ENCODE measurements at regions not wholly inside any gene's neighbourhood (a gene's known extent, or its start where the extent isn't known, plus 50 kb on each side); places are given as distances from the start of the nearest gene placed in this dataset.

- no peak overlapping the region for H3K4me3 ChIP-seq
- H3K36me3 ChIP-seq: no peaks in the 10 kb centered on the region
- H3K9me3 ChIP-seq: no peaks in the 10 kb centered on the region
- H3K27me3 ChIP-seq: no peaks in the 10 kb centered on the region
- DNase-seq (no peak), ATAC-seq (no peak)
- H3K4me1 ChIP-seq: no peaks in the 10 kb centered on the region
- H3K27ac ChIP-seq: no peak overlapping the region
- TF ChIP-seq CTCF (IDR thresholded peaks at IDR 0.05): no peak
- intact Hi-C loops (cut with DNase I): no loop called here
These were observed 340.5 kb upstream of the OBI1 start for GRCh38 chr13:78999494-78999893.

DNA sequence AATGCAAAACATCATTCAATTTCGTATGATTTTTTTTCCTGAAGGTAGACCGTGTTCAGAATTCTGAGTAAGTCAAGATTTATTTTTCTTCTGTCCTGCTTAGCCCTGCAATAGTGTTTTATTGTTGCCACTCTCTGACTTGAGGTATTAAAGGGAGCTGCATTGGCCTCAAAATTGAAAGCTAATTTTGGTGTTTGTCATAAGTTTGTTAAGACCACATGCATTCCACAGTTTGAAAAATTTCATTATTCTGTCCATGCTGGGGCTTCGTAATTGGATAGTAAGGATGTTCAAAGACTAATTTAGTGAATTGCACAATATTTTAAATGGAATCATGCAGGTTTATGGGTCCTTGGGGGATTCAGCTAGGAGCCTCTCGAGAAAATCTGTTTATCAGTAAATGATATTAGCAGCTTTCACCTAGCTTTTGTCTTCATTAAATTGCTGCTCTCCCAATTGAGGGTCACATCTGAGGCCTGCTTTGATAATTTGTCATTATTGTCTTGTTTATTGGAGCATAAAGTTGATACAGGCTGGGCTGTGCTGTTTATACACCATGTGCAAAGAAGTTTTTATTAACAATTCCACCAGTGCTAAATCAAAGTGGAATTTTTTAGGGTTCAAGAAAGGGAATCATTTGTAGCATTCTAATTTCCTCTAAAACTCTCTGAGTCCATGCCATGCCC, 339.8 kb upstream of the OBI1 start:
- no peak for TF ChIP-seq CTCF (IDR thresholded peaks at IDR 0.05)
- Histone ChIP-seq H3K4me3 (no peak overlapping the region), H3K27ac (no peak overlapping the region), H3K36me3 (no peaks in the 10 kb centered on the region), H3K4me1 (no peaks in the 10 kb centered on the region), H3K9me3 (no peaks in the 10 kb centered on the region), H3K27me3 (no peaks in the 10 kb centered on the region)
- no peak for ATAC-seq
- DNase-seq: no peak
- intact Hi-C loops (cut with DNase I): no loop called here

DNA sequence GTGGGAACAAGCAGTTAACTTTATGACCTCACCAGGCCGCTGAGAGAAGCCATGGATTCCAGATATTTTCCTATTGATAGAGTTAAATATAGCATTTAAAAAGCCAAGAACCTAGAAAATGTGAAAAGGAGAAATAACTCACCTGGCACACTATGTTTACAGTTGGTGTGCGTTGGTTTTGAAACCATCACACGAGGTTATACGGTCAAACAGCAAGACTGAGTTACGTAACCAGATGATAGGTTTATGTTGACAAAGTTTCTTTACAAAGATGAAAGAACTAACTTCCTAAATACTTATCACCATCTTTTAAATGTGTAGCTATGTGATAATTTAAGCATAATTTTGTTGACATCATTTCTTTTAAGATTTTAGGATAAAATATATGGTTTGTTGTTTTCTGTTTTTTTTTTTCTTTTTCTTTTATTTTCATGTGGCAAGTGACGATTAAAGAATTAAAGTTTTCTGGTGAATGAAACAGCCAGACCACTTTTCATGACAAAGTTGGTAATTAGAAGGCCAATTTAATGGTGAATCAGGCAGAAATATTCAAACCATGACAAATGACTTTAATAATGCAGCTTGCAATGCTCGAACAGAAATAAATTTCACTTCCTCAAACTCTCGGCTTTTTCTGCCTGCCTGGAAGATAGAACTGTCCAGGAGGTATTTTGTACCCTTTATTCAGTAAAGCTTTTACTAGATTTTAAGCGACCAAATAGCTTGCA, 339.1 kb upstream of the OBI1 start:
- intact Hi-C loops (cut with DNase I): no loop called here
- Histone ChIP-seq H3K4me3 (no peak overlapping the region), H3K36me3 (no peaks in the 10 kb centered on the region), H3K4me1 (no peaks in the 10 kb centered on the region), H3K9me3 (no peaks in the 10 kb centered on the region), H3K27me3 (no peaks in the 10 kb centered on the region), H3K27ac (no peak overlapping the region)
- ATAC-seq (no peak), DNase-seq (no peak)
- no peak for TF ChIP-seq CTCF (IDR thresholded peaks at IDR 0.05)

DNA sequence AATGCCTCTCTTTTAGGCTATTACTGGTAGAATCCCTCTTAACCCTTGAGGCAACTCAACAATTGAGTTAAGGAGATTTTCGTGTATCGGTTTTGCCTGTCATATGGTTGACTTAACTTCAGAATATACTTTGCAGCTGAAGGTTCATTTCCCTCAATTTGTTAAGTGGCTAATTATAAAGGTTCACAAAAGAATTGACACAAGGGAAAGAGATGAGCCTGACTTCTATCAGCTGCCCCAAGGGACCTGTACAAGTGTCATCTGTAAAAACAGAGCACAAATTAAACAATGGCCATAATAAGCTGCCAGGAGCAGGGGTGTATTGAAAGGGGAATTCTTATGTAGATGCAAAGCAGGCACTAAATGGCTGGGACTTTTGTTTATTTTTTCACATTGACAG, 334.8 kb upstream of the OBI1 start:
- H3K4me3 ChIP-seq: no peak overlapping the region
- intact Hi-C loops (cut with DNase I): no loop called here

More for the DNA sequence above, 334.8 kb upstream of the OBI1 start:
- no peak for DNase-seq
- Histone ChIP-seq H3K4me1 (no peaks in the 10 kb centered on the region), H3K27me3 (no peaks in the 10 kb centered on the region), H3K9me3 (no peaks in the 10 kb centered on the region), H3K36me3 (no peaks in the 10 kb centered on the region), H3K27ac (no peak overlapping the region)
- ATAC-seq: no peak
- TF ChIP-seq CTCF (IDR thresholded peaks at IDR 0.05): no peak
